GM21528 (cell line): ENCODE measurements at regions not wholly inside any gene's neighbourhood (a gene's known extent, or its start where the extent isn't known, plus 50 kb on each side); places are given as distances from the start of the nearest gene placed in this dataset.
"Not testable (repeated sequence)": the region's sequence is repeated elsewhere in the genome, so short reads cannot be mapped to it uniquely, and the experiment has no call there.

Experiments used
- ATAC-seq: cut with Tn5 transposase; IDR thresholded peaks from one replicate; pipeline ENCODE4 v1.9.1; 2021; ENCODE audit warnings: mild to moderate bottlenecking, moderate library complexity; ENCODE audit not compliant: unreplicated experiment, low FRiP score

GRCh38 chr14:86954623-86955022, 1038.4 kb downstream of the GALC start:
- ATAC-seq = no peak

- ATAC-seq = no peak
Observed at GRCh38 chr14:86946446-86946845, 1046.5 kb downstream of the GALC start.

GRCh38 chr14:86944434-86944833, 1048.5 kb downstream of the GALC start:
- ATAC-seq = no peak

GRCh38 chr14:86943391-86944365, 1049.3 kb downstream of the GALC start:
- no peak for ATAC-seq

GRCh38 chr14:86942936-86943335, 1050.0 kb downstream of the GALC start:
- no peak for ATAC-seq

GRCh38 chr14:86940106-86940505, 1052.9 kb downstream of the GALC start:
- no peak for ATAC-seq

- ATAC-seq = no peak
Observed at GRCh38 chr14:86938320-86938719, 1054.7 kb downstream of the GALC start.

GRCh38 chr14:86936556-86936955, 1056.4 kb downstream of the GALC start:
- ATAC-seq = no peak

GRCh38 chr14:86935241-86935885, 1057.6 kb downstream of the GALC start:
- ATAC-seq = no peak

GRCh38 chr14:86933958-86934595, 1058.9 kb downstream of the GALC start:
- no peak for ATAC-seq

- no peak for ATAC-seq
Observed at GRCh38 chr14:86933460-86933859, 1059.5 kb downstream of the GALC start.

GRCh38 chr14:86915406-86915805, 1077.6 kb downstream of the GALC start:
- ATAC-seq = no peak

GRCh38 chr14:86912709-86913108, 1080.3 kb downstream of the GALC start:
- ATAC-seq = no peak

GRCh38 chr14:86911486-86911885, 1081.5 kb downstream of the GALC start:
- ATAC-seq = no peak

GRCh38 chr14:86905386-86905926, 1087.5 kb downstream of the GALC start:
- not testable (repeated sequence) for ATAC-seq

GRCh38 chr14:86902176-86902950, 1090.6 kb downstream of the GALC start:
- no peak for ATAC-seq

- no peak for ATAC-seq
Observed at GRCh38 chr14:86897704-86898513, 1095.1 kb downstream of the GALC start.

GRCh38 chr14:86897224-86897623, 1095.8 kb downstream of the GALC start:
- no peak for ATAC-seq

GRCh38 chr14:86896701-86897100, 1096.3 kb downstream of the GALC start:
- ATAC-seq = no peak
